ENCODE measurements at regions not wholly inside any gene's neighbourhood (a gene's known extent, or its start where the extent isn't known, plus 50 kb on each side); places are given as distances from the start of the nearest gene placed in this dataset.
A peak's percentile ranks its signal among the peaks of the same experiment; 100 is the strongest.

DNA sequence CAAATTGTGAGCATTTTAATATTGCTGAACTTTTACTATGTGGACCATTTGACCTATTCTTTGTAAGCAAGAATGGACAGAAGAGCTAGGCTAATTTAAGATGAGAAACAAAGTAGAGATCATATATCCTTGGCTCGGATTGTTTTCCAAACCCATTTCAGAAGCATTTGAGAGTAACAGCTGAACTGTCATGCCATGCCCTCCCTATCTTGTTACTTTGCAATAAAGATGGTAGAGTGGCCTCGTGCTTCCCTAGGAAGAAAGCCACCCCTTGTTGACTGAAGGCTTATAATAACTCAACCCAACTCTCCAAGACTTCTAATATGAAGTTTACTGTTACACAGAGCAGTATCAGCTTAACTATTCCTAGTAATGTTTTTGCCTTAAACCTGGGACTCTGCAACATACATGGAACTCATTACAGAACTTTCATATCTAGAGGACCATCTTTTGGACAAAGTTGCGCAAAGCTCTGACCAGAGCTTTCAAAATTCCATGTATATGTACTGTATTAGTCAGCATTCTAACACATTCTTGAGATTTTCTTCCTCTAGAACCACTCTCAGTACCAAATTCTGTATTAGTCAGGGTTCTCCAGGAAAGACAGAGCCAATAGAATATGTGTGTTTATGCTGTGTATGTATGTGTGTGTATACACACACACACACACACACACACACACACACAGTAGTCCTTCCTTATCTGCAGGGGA is 68.7 kb downstream of the ADAMTS1 start:
- peak; percentile 79 for DNase-seq (ENCODE audit: low read depth)
- H3K4me3 ChIP-seq (replicated peaks; ENCODE audit: low read depth, low read length): no peak overlapping the region
- TF ChIP-seq, protein P1, sequence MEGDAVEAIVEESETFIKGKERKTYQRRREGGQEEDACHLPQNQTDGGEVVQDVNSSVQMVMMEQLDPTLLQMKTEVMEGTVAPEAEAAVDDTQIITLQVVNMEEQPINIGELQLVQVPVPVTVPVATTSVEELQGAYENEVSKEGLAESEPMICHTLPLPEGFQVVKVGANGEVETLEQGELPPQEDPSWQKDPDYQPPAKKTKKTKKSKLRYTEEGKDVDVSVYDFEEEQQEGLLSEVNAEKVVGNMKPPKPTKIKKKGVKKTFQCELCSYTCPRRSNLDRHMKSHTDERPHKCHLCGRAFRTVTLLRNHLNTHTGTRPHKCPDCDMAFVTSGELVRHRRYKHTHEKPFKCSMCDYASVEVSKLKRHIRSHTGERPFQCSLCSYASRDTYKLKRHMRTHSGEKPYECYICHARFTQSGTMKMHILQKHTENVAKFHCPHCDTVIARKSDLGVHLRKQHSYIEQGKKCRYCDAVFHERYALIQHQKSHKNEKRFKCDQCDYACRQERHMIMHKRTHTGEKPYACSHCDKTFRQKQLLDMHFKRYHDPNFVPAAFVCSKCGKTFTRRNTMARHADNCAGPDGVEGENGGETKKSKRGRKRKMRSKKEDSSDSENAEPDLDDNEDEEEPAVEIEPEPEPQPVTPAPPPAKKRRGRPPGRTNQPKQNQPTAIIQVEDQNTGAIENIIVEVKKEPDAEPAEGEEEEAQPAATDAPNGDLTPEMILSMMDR (IDR thresholded peaks at IDR 0.05; ENCODE audit: low read length, missing control alignments): no peak

DNA sequence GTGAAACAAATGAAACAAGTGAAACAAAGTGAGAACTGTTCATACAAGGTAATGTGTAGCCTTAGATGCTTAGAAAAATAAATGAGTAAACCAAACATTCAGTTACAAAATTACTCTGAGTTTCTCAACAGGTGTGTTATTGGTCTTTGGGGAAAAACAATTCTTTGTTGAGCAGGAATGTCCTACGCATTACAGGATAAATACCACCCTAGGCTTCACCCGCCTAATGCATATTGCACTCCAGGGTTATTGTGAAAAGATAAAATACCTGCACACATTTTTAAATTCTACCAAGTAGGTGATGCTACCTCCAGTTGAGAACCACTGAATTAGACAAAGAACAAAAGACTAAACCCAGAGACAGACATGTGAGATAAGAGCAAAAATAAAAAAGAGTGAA is 72.2 kb downstream of the ADAMTS1 start:
- no peak overlapping the region for H3K4me3 ChIP-seq (replicated peaks; ENCODE audit: low read depth, low read length)
- TF ChIP-seq, protein P1 (IDR thresholded peaks at IDR 0.05; ENCODE audit: low read length, missing control alignments): no peak

DNA sequence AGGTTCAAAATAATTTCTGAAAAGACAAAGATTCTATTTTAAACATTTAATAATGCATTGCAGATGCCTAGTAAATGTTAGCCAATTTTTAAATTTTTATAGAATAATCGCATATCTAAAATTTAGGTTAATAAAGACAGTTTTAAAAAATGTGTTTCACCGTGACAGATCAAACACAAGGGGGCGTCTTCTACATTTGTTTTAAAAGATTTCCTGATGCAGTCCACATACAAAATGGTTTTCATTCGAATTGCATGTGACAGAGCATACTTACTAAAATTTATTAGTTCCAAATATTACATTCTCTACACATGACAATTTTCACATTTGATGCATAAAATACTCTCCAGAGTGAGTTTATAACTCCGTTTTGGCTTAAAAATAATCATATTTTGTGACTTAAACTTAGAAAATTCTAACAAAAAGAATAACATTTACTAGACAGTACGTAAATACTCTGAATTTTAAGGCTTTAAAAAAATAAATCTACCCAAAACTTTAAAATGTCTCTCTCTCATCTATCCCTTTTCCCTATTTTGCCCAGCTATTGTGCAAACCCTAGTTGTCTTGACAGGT is 75.5 kb downstream of the ADAMTS1 start:
- no peak overlapping the region for H3K4me3 ChIP-seq (replicated peaks; ENCODE audit: low read depth, low read length)
- peak; percentile 78 for DNase-seq (ENCODE audit: low read depth)
- TF ChIP-seq, protein P1 (IDR thresholded peaks at IDR 0.05; ENCODE audit: low read length, missing control alignments): peak; percentile 58

More for the DNA sequence above, 72.2 kb downstream of the ADAMTS1 start:
- no peak for DNase-seq (ENCODE audit: low read depth)

DNA sequence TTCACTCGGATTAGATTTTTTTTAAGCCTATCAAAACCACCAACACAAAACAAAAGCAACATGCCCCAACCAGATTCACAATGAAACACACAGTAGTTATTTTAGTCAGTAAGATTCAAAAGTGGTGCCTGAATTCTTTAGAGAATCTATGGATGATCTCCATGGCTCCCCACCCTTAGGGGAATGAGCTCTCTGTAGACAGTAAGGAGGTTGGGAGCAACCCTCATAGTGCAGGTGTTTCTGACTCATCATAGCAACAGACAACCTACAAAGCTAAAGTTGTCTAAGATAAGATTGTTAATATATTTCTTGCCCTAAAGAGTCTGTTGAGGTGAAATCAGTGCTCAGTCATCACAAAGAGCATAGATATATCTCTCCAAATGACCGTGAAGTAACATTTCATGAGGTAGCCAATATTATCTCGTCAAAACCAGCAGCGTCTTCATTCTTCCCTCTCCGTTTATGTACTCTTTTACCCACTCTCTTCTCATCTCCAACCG is 78.3 kb downstream of the ADAMTS1 start:
- TF ChIP-seq, protein P1 (IDR thresholded peaks at IDR 0.05; ENCODE audit: low read length, missing control alignments): no peak
- no peak for DNase-seq (ENCODE audit: low read depth)
- no peak overlapping the region for H3K4me3 ChIP-seq (replicated peaks; ENCODE audit: low read depth, low read length)

DNA sequence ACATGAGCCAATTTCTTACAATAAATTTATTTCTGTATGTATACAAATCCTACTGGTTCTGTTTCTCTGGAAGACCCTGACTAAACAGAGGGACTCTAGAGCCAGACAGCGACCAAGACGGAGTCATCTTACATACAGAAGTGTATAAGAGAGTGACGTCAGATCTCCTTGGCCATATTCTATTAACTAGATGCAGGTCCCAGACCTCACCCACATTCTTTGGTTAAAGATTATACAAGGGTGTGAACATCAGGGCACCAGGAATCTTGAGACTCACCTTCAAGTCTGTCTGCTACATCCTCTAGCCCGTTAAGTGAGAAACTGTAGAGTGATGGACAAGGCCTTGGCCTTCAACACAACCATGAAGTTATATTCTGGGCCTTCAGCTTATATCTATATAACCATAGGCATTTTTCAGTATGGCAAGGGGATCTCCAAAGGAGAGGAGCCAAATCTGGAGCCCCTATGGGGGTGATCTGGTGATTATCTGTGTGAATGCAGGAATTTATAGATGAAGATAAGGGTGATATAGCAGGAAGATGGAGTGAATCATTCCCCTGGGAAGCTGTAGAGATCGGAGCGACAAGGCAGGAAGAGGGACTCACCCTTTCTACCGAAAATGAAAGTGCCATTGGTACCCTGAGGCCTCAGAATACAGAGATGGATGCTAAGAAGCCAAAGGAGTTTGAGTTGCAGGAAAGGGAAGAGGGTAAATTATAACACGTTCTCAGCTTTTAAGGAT is 83.9 kb downstream of the ADAMTS1 start:
- no peak overlapping the region for H3K4me3 ChIP-seq (replicated peaks; ENCODE audit: low read depth, low read length)
- no peak for DNase-seq (ENCODE audit: low read depth)
- TF ChIP-seq, protein P1 (IDR thresholded peaks at IDR 0.05; ENCODE audit: low read length, missing control alignments): no peak

DNA sequence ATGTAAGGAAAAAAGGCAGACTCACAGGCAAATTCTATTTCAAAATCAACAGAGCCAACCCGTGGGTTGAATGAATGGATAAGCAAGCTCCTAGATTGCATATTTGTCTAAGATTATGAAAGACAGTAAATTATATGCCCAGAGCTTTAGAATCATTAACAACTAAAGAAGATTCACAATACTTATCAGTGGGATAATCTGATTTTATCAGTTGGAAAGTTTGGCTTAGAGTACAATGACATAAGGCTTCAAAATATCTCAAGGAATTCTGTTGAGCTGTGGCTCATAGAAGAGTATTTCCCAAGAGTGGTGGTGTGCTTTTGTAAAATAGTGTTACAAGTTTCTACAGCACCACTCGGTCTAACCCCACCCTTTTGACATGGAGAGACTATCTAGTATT is 85.5 kb downstream of the ADAMTS1 start:
- DNase-seq (ENCODE audit: low read depth): no peak
- TF ChIP-seq, protein P1 (IDR thresholded peaks at IDR 0.05; ENCODE audit: low read length, missing control alignments): no peak

More for the DNA sequence above, 85.5 kb downstream of the ADAMTS1 start:
- H3K4me3 ChIP-seq (replicated peaks; ENCODE audit: low read depth, low read length): no peak overlapping the region
